ENCODE measurements at regions not wholly inside any gene's neighbourhood (a gene's known extent, or its start where the extent isn't known, plus 50 kb on each side); places are given as distances from the start of the nearest gene placed in this dataset.
"Not testable (repeated sequence)": the region's sequence is repeated elsewhere in the genome, so short reads cannot be mapped to it uniquely, and the experiment has no call there.

DNA sequence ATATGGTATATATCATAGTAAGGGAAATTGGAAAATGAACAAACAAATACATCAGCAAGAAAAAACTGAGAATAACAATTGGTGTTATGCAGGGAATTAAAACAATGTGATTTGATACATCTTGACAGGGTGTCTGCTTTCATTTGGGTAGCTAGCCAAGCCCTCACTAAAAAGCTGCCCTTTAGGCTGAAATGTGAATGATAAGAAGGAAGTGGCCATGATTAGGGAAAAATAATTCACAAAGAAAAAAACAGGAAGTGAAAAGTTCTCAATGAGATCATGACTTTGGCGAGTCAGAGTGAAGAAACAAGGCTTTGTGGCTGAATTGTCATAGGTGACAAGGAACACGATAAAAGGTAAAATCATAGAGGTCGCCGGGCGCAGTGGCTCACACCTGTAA lies 675.8 kb upstream of the SLIT2 start:
- Histone ChIP-seq H3K27ac (ENCODE audit: low read depth, low read length) (no peak overlapping the region), H3K9ac (ENCODE audit: low read length) (no peak overlapping the region), H3K9me3 (ENCODE audit: low read length) (no peaks in the 10 kb centered on the region), H3K36me3 (ENCODE audit: insufficient read depth, low read length) (no peaks in the 10 kb centered on the region), H3K27me3 (ENCODE audit: control insufficient read depth in 1 of 2, insufficient read depth in 2 of 2, low read length in 2 of 2) (no peaks in the 10 kb centered on the region), H3K4me3 (ENCODE audit: low read depth in 1 of 2, low read length in 2 of 2) (no peak overlapping the region), H3K4me1 (ENCODE audit: insufficient read depth, low read length) (peaks cover 17% of the 10 kb centered on the region)

DNA sequence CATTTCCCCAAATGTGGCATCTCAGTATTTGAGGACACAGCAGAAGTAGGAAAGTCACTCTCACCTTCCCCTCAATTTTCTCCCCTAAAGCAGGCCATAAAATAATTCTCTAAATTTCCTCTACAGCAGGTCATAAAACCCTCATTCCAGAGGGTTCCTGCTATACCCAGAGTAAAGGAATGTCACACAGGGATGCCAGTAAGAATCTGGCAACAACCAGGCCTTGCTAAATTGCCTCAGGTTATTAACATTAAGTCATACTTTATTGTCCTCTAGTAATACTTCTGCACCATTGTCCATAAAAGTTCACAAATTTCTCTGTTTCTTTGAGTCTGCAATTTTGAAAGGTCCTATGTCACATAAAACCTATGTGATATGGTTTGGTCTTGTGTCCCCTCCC lies 685.7 kb upstream of the SLIT2 start:
- no peak overlapping the region for H3K27ac ChIP-seq (ENCODE audit: low read depth, low read length)
- no peak overlapping the region for H3K4me3 ChIP-seq (ENCODE audit: low read depth in 1 of 2, low read length in 2 of 2)
- no peaks in the 10 kb centered on the region for H3K4me1 ChIP-seq (ENCODE audit: insufficient read depth, low read length)
- no peaks in the 10 kb centered on the region for H3K9me3 ChIP-seq (ENCODE audit: low read length)
- no peaks in the 10 kb centered on the region for H3K27me3 ChIP-seq (ENCODE audit: control insufficient read depth in 1 of 2, insufficient read depth in 2 of 2, low read length in 2 of 2)
- H3K36me3 ChIP-seq (ENCODE audit: insufficient read depth, low read length) = no peaks in the 10 kb centered on the region
- H3K9ac ChIP-seq (ENCODE audit: low read length) = no peak overlapping the region

- Histone ChIP-seq H3K4me3 (ENCODE audit: low read depth in 1 of 2, low read length in 2 of 2) (no peak overlapping the region), H3K9ac (ENCODE audit: low read length) (no peak overlapping the region)
Measured at GRCh38 chr4:19562456-19562855, 689.2 kb upstream of the SLIT2 start.

GRCh38 chr4:19557161-19557560 lies 694.5 kb upstream of the SLIT2 start:
- no peaks in the 10 kb centered on the region for H3K27me3 ChIP-seq (ENCODE audit: control insufficient read depth in 1 of 2, insufficient read depth in 2 of 2, low read length in 2 of 2)
- H3K36me3 ChIP-seq (ENCODE audit: insufficient read depth, low read length) = no peaks in the 10 kb centered on the region
- H3K9me3 ChIP-seq (ENCODE audit: low read length) = no peaks in the 10 kb centered on the region
- H3K4me3 ChIP-seq (ENCODE audit: low read depth in 1 of 2, low read length in 2 of 2) = no peak overlapping the region
- H3K27ac ChIP-seq (ENCODE audit: low read depth, low read length) = no peak overlapping the region
- H3K9ac ChIP-seq (ENCODE audit: low read length) = no peak overlapping the region
- no peaks in the 10 kb centered on the region for H3K4me1 ChIP-seq (ENCODE audit: insufficient read depth, low read length)

More at GRCh38 chr4:19562456-19562855, 689.2 kb upstream of the SLIT2 start:
- Histone ChIP-seq H3K36me3 (ENCODE audit: insufficient read depth, low read length) (no peaks in the 10 kb centered on the region), H3K4me1 (ENCODE audit: insufficient read depth, low read length) (no peaks in the 10 kb centered on the region), H3K9me3 (ENCODE audit: low read length) (no peaks in the 10 kb centered on the region), H3K27ac (ENCODE audit: low read depth, low read length) (no peak overlapping the region), H3K27me3 (ENCODE audit: control insufficient read depth in 1 of 2, insufficient read depth in 2 of 2, low read length in 2 of 2) (no peaks in the 10 kb centered on the region)

- H3K27ac ChIP-seq (ENCODE audit: low read depth, low read length); H3K9me3 ChIP-seq (ENCODE audit: low read length); H3K27me3 ChIP-seq (ENCODE audit: control insufficient read depth in 1 of 2, insufficient read depth in 2 of 2, low read length in 2 of 2); H3K36me3 ChIP-seq (ENCODE audit: insufficient read depth, low read length); H3K9ac ChIP-seq (ENCODE audit: low read length); H3K4me1 ChIP-seq (ENCODE audit: insufficient read depth, low read length); H3K4me3 ChIP-seq (ENCODE audit: low read depth in 1 of 2, low read length in 2 of 2): not testable (repeated sequence)
Measured at GRCh38 chr4:19556276-19556675, 695.4 kb upstream of the SLIT2 start.

- no peak overlapping the region for H3K9ac ChIP-seq (ENCODE audit: low read length)
- no peak overlapping the region for H3K4me3 ChIP-seq (ENCODE audit: low read depth in 1 of 2, low read length in 2 of 2)
- no peaks in the 10 kb centered on the region for H3K36me3 ChIP-seq (ENCODE audit: insufficient read depth, low read length)
- no peaks in the 10 kb centered on the region for H3K27me3 ChIP-seq (ENCODE audit: control insufficient read depth in 1 of 2, insufficient read depth in 2 of 2, low read length in 2 of 2)
- H3K9me3 ChIP-seq (ENCODE audit: low read length) = no peaks in the 10 kb centered on the region
- no peaks in the 10 kb centered on the region for H3K4me1 ChIP-seq (ENCODE audit: insufficient read depth, low read length)
- no peak overlapping the region for H3K27ac ChIP-seq (ENCODE audit: low read depth, low read length)
Measured at GRCh38 chr4:19547463-19547862, 704.2 kb upstream of the SLIT2 start.

DNA sequence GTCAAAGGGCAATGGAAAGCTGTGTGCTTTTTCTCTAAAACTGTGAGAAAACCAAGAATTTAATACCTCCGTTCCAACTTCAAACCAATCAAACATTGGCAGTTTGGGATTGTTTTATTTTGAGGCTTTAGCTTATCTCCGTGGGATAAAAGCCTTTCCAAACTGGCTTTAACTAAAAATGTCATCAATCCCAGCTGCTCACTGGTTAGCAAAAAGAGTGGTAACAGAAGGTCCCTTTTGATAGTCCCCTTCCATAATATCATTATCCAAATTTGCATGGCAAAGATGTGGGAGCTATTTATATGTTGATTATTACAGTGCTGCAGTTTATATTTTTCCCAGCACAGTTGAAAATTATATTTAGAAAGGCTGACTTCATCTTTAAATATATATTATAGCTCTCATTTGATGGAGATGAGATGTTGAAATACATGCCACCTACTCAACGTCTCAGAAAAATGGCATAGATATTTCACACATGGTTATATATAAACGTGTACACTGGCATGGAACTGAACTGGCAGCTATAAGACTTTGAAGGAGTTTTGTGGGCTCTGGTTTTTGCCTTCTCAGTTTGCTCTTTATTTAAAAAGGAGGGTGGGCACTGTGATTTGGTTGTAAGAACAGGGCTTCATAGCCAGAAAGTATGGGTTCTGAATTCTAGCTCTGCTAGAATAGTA lies 707.1 kb upstream of the SLIT2 start:
- H3K9me3 ChIP-seq (ENCODE audit: low read length) = no peaks in the 10 kb centered on the region
- H3K4me1 ChIP-seq (ENCODE audit: insufficient read depth, low read length) = no peaks in the 10 kb centered on the region
- no peak overlapping the region for H3K4me3 ChIP-seq (ENCODE audit: low read depth in 1 of 2, low read length in 2 of 2)
- no peaks in the 10 kb centered on the region for H3K27me3 ChIP-seq (ENCODE audit: control insufficient read depth in 1 of 2, insufficient read depth in 2 of 2, low read length in 2 of 2)
- no peak overlapping the region for H3K27ac ChIP-seq (ENCODE audit: low read depth, low read length)
- no peaks in the 10 kb centered on the region for H3K36me3 ChIP-seq (ENCODE audit: insufficient read depth, low read length)
- H3K9ac ChIP-seq (ENCODE audit: low read length) = no peak overlapping the region

GRCh38 chr4:19540859-19541540 lies 710.7 kb upstream of the SLIT2 start:
- Histone ChIP-seq H3K36me3 (ENCODE audit: insufficient read depth, low read length) (no peaks in the 10 kb centered on the region), H3K27ac (ENCODE audit: low read depth, low read length) (no peak overlapping the region), H3K9me3 (ENCODE audit: low read length) (no peaks in the 10 kb centered on the region), H3K9ac (ENCODE audit: low read length) (no peak overlapping the region), H3K4me1 (ENCODE audit: insufficient read depth, low read length) (no peaks in the 10 kb centered on the region), H3K27me3 (ENCODE audit: control insufficient read depth in 1 of 2, insufficient read depth in 2 of 2, low read length in 2 of 2) (no peaks in the 10 kb centered on the region), H3K4me3 (ENCODE audit: low read depth in 1 of 2, low read length in 2 of 2) (no peak overlapping the region)

- Histone ChIP-seq H3K9ac (ENCODE audit: low read length) (no peak overlapping the region), H3K9me3 (ENCODE audit: low read length) (no peaks in the 10 kb centered on the region), H3K27ac (ENCODE audit: low read depth, low read length) (no peak overlapping the region), H3K36me3 (ENCODE audit: insufficient read depth, low read length) (no peaks in the 10 kb centered on the region), H3K4me3 (ENCODE audit: low read depth in 1 of 2, low read length in 2 of 2) (no peak overlapping the region), H3K4me1 (ENCODE audit: insufficient read depth, low read length) (no peaks in the 10 kb centered on the region), H3K27me3 (ENCODE audit: control insufficient read depth in 1 of 2, insufficient read depth in 2 of 2, low read length in 2 of 2) (no peaks in the 10 kb centered on the region)
Measured at GRCh38 chr4:19539201-19539600, 712.5 kb upstream of the SLIT2 start.

- H3K27me3 ChIP-seq (ENCODE audit: control insufficient read depth in 1 of 2, insufficient read depth in 2 of 2, low read length in 2 of 2) = no peaks in the 10 kb centered on the region
- H3K9me3 ChIP-seq (ENCODE audit: low read length) = no peaks in the 10 kb centered on the region
- no peak overlapping the region for H3K4me3 ChIP-seq (ENCODE audit: low read depth in 1 of 2, low read length in 2 of 2)
- H3K36me3 ChIP-seq (ENCODE audit: insufficient read depth, low read length) = no peaks in the 10 kb centered on the region
- no peak overlapping the region for H3K27ac ChIP-seq (ENCODE audit: low read depth, low read length)
- H3K4me1 ChIP-seq (ENCODE audit: insufficient read depth, low read length) = no peaks in the 10 kb centered on the region
- H3K9ac ChIP-seq (ENCODE audit: low read length) = no peak overlapping the region
Measured at GRCh38 chr4:19534159-19534558, 717.5 kb upstream of the SLIT2 start.

DNA sequence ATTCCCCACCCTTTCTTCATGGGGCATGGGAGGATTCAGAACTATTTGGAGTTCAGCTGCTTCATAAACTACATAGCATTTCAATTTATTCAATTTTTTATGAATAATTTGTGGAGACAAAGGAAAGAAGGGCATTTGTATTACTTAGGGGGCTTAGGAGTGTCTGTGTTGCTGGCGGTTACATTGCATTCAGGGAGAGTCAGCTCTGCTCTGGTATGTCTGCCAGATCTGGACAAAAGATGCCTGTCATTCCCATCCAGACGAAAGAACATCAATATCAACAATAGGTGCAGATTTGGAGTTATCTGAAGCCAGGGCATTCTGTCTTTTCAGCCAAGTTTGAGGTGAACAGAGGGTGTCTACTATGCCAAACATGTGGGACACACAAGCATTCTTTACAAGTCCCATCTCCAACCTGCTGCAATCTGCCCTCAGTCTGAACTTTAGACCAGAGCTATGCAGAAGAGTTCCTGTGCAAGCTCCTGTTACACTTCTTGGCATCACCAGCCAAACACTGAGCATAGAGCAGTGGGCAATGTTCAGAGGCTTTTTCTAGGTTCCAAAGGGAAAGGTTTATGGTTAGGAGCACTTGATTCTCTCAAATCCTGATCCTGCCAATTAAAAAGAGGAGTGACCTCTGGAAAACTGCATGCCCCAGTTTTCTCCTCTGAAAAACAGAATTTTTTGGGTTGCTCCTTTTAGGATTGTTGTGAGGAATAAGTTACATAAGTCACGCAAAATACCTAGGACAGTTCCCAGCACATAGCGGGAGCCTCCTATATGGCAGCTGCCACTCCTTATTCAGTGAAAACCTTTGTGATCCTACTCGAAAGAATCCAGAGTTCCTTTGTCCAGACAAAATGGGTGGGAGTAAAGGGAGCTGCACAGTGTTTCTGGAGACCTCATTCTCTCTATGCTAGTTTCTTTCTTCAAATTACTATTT lies 719.5 kb upstream of the SLIT2 start:
- Histone ChIP-seq H3K36me3 (ENCODE audit: insufficient read depth, low read length) (no peaks in the 10 kb centered on the region), H3K4me3 (ENCODE audit: low read depth in 1 of 2, low read length in 2 of 2) (no peak overlapping the region), H3K9ac (ENCODE audit: low read length) (no peak overlapping the region), H3K9me3 (ENCODE audit: low read length) (no peaks in the 10 kb centered on the region), H3K27ac (ENCODE audit: low read depth, low read length) (no peak overlapping the region), H3K4me1 (ENCODE audit: insufficient read depth, low read length) (no peaks in the 10 kb centered on the region), H3K27me3 (ENCODE audit: control insufficient read depth in 1 of 2, insufficient read depth in 2 of 2, low read length in 2 of 2) (no peaks in the 10 kb centered on the region)
